ENCODE measurements at regions not wholly inside any gene's neighbourhood (a gene's known extent, or its start where the extent isn't known, plus 50 kb on each side); places are given as distances from the start of the nearest gene placed in this dataset.

DNA sequence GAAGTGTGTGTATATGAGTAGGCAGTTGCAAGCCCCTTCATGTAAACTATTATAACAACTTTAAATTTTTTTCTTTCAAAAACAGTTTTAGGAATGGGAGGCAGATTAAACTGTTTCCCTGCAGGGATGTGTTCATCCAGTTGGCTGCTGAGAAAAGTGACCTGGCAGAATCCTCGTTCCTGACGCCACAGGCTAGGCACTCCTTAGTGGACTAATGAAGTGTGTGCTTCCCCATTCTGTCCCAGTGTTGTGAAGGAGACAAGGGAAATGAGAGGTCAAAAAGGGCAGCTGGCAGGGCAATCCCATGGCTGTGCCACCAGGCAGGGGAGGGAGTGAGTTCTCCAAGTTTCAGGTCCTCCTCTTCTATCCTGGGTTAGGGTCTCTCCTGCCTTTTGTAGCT, 59.8 kb downstream of the FOXD1 start:
- no peak for TF ChIP-seq CTCF (IDR thresholded peaks at IDR 0.05; ENCODE audit: low read depth, low read length, missing control alignments)
- no peak overlapping the region for H3K4me3 ChIP-seq (replicated peaks; ENCODE audit: low read depth, low read length)
- DNase-seq (ENCODE audit: extremely low read depth, low read depth), result no peak

DNA sequence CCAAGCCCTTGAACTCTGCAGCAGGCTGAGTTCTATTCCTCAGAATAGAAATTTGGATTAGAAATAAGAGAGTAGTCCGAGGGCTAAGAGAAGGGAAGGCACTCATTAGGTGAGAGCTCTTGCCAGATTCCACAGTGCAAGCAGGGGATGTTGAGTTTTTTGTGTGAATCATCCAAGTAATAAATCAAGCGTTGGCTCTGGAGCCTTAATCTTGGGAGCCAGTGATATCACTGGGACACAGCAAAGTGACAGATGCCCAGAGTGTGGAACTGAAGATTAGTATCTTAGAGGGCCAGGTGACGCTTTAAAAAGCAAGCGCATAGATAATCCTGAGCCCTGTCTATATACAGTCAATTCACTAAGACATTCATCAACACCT, 60.3 kb downstream of the FOXD1 start:
- no peak overlapping the region for H3K4me3 ChIP-seq (replicated peaks; ENCODE audit: low read depth, low read length)
- TF ChIP-seq CTCF (IDR thresholded peaks at IDR 0.05; ENCODE audit: low read depth, low read length, missing control alignments), result no peak
- no peak for DNase-seq (ENCODE audit: extremely low read depth, low read depth)

DNA sequence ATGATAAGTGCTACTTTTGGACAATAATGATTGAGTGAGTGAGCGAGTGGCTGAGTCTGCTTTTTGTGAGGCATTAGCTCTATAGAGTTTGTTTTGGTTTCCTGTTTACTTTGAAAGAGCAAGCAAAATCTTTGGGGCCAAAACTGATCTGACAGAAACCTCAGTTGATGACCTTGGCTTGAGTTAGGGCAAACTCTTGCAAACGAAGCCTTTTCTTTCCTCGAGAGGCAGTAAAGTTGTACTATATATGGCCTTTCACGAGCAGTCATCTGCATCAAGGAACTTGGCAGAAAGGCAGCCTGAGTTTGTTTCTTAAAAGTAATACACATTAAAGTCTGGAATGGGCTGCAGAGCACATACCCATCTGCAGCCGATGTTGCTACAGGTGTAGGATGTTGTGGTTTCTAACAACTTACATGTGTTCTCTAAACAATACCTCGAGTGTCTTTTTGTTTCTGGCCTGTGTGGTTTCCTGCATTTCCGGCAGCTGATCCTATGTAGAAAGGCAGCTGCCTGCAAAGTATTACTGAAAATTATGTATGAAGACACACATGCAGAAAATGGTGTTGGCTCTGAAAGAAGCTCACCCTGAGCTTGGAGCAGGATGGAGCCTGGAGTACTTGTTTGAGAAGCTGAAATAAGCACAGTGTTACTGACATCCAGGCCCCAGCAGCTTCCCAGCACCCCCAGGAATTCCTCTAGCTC, 60.8 kb downstream of the FOXD1 start:
- no peak for TF ChIP-seq CTCF (IDR thresholded peaks at IDR 0.05; ENCODE audit: low read depth, low read length, missing control alignments)
- H3K4me3 ChIP-seq (replicated peaks; ENCODE audit: low read depth, low read length), result no peak overlapping the region
- DNase-seq (ENCODE audit: extremely low read depth, low read depth), result no peak

- H3K4me3 ChIP-seq (replicated peaks; ENCODE audit: low read depth, low read length), result no peak overlapping the region
- DNase-seq (ENCODE audit: extremely low read depth, low read depth), result no peak
- no peak for TF ChIP-seq CTCF (IDR thresholded peaks at IDR 0.05; ENCODE audit: low read depth, low read length, missing control alignments)
Measured at GRCh38 chr5:73387149-73387591, 61.4 kb downstream of the FOXD1 start.

- DNase-seq (ENCODE audit: extremely low read depth, low read depth), result no peak
- no peak overlapping the region for H3K4me3 ChIP-seq (replicated peaks; ENCODE audit: low read depth, low read length)
- no peak for TF ChIP-seq CTCF (IDR thresholded peaks at IDR 0.05; ENCODE audit: low read depth, low read length, missing control alignments)
Measured at GRCh38 chr5:73384861-73385260, 63.7 kb downstream of the FOXD1 start.

GRCh38 chr5:73382401-73382740, 66.2 kb downstream of the FOXD1 start:
- no peak for DNase-seq (ENCODE audit: extremely low read depth, low read depth)
- no peak for TF ChIP-seq CTCF (IDR thresholded peaks at IDR 0.05; ENCODE audit: low read depth, low read length, missing control alignments)
- no peak overlapping the region for H3K4me3 ChIP-seq (replicated peaks; ENCODE audit: low read depth, low read length)
